Fibroblast of peridontal ligament (primary cell): ENCODE measurements at regions not wholly inside any gene's neighbourhood (a gene's known extent, or its start where the extent isn't known, plus 50 kb on each side); places are given as distances from the start of the nearest gene placed in this dataset.

Experiments used
- DNase-seq: peaks from one replicate; pipeline ENCODE4 v3.0.0-alpha.2; 2010; ENCODE audit errors: extremely low read depth

DNA sequence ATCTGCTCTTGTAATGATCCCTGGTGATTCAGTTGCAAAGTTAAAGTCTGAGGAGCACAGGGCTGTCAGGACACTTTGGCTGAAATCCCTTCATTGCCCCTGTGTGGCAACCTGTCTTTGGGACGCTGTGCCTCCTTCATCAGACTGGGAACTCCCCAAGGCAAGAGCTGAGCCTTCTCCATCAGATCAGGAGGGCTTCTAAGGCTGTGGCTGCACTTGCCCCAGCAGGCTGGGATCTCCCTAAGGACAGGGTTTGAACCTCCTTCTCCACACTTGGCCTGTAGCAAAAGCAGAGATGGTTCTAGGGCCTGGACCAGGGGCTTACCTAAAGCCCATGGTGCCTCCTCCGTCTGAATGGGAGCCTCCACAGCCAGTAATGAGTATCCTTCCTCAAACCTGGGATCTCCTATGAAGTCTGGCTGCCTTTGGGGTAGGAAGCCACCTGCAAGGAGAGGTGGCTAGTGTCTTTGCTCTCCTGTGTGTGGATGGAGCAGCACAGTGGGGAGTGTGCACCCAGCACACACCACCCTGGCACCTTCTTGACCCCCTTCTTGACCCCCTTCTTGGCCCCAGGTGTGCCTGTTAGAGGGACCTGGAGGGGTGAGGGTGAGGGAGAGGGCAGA, 79.0 kb upstream of the NKD1 start:
- no peak for DNase-seq

DNA sequence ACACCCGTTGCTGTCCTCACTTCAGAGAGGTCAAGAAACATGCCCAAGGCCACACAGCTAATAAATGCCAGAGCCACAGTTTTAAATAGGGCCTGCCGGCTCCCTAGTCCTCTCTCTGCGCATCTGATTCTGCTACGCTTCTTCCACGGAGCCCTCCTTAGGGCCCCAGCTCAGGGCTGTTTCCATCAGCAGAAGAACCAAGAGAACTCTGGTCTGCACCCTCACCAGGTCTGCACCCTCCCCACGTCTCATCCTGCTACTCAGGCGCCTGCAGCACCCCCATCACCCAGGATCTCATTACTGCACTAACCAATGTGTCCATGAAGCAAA, 79.5 kb upstream of the NKD1 start:
- no peak for DNase-seq

DNA sequence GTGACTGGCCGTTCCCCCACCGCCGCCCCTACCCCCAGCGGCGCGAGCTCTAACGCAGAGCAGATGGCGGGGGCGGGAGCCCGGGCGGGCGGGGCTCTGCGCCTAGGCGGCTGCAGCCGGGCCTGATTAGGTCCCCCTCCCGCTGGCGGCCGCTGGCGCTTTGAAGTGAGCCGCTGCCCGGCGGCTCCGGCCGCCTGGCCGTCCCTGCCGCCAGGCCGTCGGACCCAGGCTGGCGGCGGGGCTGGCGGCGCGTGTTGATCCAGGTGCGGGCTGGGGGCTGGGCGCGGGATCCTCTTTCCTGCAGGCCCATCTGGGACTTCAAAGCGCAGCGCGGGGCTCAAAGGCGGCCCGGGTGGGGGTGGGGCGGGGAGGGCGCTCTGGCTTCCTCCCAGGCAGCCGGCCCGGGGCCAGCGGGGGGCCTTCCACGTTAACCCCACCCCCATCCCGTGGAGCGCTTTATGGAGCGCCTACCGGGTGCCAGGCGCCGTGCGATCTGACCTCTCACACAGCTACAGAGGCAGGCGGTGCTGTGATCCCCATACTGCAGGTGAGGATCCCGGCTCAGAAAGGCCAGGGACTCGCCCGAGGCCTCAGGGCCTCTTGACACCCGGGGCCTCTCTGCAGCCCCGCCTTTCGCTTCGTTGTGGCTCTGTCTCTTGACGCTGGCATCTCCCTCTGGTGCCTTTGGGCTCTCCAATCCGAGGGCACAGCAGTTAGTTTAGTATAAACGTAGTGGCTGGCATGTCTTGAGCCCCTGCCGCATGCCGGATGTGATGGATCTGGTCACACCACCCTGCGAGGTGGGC, 80.0 kb upstream of the NKD1 start:
- DNase-seq, result peak; percentile 0

DNA sequence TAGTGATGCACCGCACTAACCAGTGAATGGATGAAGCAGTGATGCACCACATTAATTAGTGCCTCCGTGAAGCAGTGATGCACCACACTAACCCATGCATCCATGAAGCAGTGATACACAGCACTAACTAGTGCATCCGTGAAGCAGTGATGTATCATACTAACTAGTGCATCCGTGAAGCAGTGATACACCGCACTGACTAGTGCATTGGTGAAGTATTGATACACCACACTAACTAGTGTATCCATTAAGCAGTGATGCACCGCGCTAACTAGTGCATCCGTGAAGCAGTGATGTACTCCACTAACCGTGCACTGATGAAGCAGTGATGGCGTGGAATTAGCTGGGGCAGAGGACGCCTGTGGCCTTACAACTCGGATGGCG, 80.6 kb upstream of the NKD1 start:
- no peak for DNase-seq

GRCh38 chr16:50466170-50466569, 82.0 kb upstream of the NKD1 start:
- DNase-seq, result no peak

DNA sequence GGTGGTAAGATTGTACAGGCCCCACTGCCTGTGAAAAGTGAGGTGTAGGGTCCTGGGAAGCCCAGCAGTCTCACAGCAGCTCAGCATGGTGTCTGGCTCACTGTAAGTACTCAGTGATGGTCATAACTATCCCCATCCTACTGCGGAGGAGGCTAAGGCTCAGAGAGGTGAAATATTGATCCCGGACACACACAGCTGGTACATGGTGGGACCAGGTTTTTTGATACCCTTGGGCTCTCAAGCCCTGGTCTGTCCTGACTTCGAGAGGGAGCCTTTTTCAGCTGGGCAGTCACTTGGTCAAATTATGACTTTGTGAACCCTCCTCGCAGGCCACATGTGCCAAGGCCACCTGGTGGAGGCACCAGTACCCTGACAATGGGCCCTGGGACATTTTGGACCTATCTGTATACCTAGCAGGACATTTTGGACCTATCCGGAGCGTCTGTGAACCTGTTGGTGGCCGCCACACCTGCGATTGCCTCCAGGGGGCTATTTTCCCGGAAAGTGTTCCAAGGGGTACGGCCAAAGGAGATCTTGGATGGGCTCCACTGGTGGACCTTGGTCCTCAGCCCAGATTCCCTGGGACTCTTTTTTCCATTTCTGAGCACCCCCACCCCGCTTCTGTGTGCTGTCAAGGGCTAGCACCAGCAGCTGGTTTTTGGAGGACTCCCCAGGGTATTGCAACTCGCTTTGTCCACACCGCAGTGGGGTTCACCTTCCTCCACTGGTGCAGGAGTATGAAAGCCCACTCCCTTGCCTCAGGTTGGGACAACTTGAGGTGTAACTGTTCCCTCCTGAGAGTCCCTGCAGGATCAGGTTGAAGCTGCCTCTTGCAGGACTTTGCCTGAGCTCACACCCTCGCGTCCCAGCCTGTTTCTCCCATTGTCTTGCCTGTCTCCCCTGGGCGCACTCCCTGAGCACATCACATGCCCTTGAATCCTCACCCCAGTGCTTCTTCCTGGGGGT, 83.6 kb upstream of the NKD1 start:
- DNase-seq, result no peak

DNA sequence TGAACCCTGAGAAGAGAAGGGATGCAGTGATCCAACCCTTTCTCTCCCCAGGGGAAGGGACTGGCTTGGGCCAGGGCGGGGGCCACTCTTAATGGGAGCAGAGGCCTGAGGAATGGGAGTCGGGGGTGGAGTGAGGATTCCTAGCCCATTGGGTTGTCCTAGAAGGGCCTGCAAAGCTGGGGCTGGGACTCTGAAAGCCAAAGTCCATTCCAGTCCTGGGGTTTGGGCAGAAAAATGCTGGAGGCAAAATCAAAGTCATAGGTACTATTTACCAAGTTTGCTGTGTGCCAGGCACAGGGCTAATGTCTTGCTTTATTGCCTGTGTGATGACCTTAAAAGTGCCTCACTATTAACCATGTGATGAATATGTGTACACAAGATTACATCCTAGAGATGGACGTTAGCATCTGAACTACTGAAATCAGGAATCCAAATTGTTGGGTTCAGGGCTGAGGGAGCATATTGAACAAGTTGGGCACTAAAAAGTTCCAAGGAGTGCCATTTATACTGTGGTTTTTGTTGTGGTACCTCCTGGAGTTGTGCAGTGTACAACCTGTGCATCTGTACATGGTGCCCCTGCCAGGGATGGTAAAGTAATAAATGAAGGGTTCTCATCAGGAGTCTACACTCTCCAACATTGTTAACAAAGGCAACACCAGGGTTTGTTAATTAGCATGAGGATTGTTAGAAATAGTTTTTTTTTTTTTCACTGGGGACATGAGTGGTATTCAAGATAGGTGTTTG, 84.4 kb upstream of the NKD1 start:
- no peak for DNase-seq

GRCh38 chr16:50462793-50463507, 85.2 kb upstream of the NKD1 start:
- no peak for DNase-seq

DNA sequence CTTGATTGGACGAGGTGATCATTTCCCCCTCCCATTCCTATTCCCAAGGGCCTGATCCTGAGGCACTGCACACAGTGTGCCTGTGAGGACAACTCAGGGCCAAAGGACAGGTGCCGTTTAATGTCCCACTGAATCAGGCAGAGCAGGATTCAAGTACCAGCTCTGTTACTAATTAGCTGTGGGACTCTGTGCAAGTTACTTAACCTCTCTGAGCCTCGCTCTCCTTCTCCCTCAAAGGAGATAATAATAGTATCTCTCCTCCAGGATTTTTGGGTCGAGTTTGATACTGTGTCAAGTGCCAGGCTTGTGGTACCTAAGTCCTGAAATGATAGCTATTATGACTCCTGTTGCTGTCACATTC, 86.8 kb upstream of the NKD1 start:
- no peak for DNase-seq

- no peak for DNase-seq
These were observed 87.4 kb upstream of the NKD1 start for GRCh38 chr16:50460538-50461399.

DNA sequence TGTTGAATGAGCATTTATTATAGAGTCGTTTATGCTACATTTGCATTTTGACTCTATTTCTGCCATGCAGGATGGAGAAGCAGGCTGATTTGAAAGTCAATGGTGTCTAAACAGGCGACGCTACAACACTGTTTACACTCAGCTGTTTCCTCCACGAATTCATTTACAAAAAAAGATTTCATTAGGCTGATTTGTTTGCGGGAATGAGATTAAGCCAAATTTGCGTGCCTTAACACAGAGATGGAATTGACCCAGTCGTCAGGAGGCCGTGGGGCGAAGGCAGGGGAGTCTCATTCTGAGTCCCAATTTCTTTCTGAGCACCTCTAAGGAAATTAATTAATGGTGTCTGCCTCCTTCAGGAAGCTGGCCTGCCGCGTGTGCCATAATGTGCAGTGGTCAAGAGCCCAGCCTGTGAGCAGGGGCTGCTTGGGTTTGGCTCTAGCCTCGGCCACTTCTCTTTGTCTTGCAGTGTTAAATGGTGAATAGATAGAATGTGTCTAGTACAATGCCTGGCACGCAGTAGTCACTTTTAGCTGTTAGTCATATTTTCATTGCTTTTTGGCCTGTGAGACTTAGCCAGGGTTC, 88.6 kb upstream of the NKD1 start:
- no peak for DNase-seq

DNA sequence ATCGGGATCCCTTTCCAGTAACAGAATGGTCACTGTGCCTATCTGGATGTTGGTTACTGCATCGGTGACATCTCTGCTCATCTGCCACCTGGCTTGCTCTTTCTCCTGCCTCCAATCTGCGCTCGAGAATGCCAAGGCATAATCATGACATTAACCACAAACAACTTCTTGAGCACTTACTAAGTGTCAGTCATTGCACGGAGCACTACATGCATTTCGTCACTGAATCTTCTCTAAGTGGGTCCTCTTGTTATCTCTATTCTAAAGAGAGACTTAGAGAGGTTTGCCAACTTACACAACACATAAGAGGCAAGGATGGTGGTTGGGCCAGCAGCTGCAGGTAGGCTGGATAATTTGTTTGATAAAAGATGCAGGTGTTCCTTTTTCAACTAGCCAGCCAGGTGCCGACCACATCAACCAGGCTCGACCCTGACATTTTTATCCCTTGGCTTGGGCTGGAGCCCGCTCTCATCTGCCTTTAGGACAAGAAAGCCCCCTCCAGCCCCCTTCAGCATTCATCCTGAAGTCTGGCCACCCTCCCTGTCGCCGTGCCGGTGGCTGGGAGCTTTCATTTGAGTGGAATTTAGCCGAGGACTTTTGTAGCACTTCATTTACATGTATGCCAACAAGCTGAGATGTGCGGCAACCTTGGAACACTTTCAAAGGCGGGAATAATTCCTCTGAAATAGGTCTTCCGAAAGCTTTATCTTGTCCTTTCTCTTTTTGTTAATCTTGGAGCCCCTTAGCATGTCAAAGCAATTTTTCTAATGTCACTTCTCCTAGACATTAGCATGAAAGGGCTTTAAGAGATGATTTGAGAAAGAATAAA, 89.3 kb upstream of the NKD1 start:
- DNase-seq, result no peak

DNA sequence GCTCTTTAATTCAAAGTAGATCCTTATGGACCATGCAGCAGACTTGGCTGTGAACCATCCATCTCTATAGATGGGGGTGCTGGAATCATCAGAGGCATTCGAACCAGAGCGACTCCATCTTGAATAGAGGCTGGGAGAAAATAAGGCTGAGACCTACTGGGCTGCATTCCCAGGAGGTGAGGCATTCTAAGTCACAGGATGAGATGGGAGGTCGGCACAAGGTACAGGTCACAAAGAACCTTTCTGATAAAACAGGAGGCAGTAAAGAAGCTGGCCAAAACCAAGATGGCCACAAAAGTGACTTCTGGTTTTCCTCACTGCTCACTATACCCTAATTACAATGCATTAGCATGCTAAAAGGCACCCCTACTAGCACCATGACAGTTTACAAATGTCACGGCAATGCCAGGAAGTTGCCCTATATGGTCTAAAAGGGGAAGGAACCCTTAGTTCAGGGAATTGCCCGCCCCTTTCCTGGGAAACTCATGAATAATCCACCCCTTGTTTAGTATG, 89.2 kb upstream of the BRD7 start:
- DNase-seq, result no peak

DNA sequence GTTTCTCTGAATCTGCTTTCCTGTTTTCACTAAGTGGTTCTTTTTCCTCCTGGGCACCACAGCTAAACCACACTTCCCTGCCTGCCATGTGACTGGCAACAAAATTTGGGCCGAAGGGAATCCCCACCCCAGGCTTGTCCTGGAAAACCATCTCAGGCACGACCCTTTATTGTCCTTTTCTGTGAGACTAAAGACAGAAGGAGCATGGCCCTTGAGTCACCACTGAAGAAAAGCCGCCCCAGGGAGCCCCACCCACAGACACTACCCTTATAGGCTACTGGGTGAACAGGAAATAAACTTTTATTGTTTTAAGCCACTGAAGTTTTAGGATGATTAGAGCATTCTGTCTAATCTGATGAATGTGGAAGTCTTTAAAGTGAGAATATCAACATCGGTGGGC, 88.6 kb upstream of the BRD7 start:
- DNase-seq, result no peak

GRCh38 chr16:50455288-50455845, 86.6 kb upstream of the BRD7 start:
- no peak for DNase-seq

- no peak for DNase-seq
These were observed 84.7 kb upstream of the BRD7 start for GRCh38 chr16:50453446-50453845.

GRCh38 chr16:50451951-50452508, 83.2 kb upstream of the BRD7 start:
- DNase-seq, result no peak

DNA sequence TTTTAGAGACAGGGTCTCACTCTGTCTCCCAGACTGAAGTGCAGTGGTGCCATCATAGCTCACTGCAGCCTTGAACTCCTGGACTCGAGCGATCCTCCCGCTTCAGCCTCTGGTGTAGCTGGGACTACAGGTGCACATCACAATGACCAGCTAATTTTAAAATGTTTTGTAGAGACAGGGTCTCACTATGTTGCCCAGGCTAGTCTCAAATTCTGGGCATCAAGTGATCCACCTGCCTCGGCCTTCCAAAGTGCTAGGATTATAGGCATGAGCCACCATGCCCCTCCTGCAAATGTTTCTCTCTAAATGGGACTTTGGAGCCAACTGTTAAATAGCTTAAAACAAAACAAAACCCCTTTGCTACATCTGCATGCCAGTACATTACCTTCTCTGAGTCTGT, 82.2 kb upstream of the BRD7 start:
- DNase-seq, result no peak
